Right atrium auricular region (tissue), 2 donors: ENCODE measurements at regions not wholly inside any gene's neighbourhood (a gene's known extent, or its start where the extent isn't known, plus 50 kb on each side); places are given as distances from the start of the nearest gene placed in this dataset.

ENCODE experiments used
- DNase-seq: peaks from one replicate; pipeline ENCODE4 v3.0.0-alpha.2; 2019; ENCODE audit warnings: low spot score
- H3K27ac ChIP-seq, 2 donors: fragments of 200-600 bp; sonication (generic); 1 replicate in 1 of 2; 2 replicates in 1 of 2; pipeline ENCODE4 v1.5.1; 2016 to 2019
- H3K27me3 ChIP-seq, 2 donors: fragments of 200-600 bp; sonication (generic); one replicate each; pipeline versions ENCODE4 v1.5.1 to v1.6.0; 2017 to 2019
- H3K36me3 ChIP-seq: fragments of 200-600 bp; sonication (generic); one replicate; pipeline ENCODE4 v1.5.1; 2016
- H3K4me1 ChIP-seq, 2 donors: fragments of 200-600 bp; sonication (generic); one replicate each; pipeline versions ENCODE4 v1.5.1 to v1.6.0; 2017 to 2019
- H3K4me3 ChIP-seq, 2 donors: fragments of 200-600 bp; sonication (generic); 1 replicate in 1 of 2; 2 replicates in 1 of 2; pipeline ENCODE4 v1.5.1; 2017 to 2019; ENCODE audit warnings: mild to moderate bottlenecking in 1 of 2, moderate library complexity in 1 of 2
- H3K9me3 ChIP-seq, 2 donors: fragments of 200-600 bp; sonication (generic); one replicate each; pipeline ENCODE4 v1.5.1; 2019
- CTCF ChIP-seq, 2 donors: fragments of 200-600 bp; sonication (generic); IDR thresholded peaks; one replicate each; pipeline ENCODE4 v1.5.1; 2019; ENCODE audit warnings: antibody characterized with exemption in 2 of 2

DNA sequence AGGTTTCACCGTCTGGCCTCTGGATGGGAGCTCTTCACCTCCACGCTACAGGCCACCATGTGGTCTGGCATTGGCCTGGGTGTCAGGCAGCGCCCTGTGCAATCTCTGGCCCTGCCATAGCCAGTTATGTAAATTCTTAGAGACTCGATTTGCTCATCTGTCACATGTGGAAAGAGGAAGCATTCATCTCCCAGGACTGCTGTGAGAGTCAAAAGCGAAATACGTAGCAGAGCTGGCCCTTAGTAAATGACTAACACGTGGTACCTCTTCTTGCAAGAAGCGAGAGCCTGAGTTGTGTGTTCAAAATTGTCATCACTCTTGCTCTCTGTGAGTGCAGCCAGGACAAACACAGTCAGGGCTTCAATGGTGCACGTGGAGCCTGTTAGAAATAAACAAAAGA is 159.0 kb upstream of the BACE2 start:
- Histone ChIP-seq H3K4me3 (no peak overlapping the region), H3K27me3 (no peaks in the 10 kb centered on the region), H3K4me1 (no peaks in the 10 kb centered on the region), H3K36me3 (no peaks in the 10 kb centered on the region), H3K9me3 (no peaks in the 10 kb centered on the region), H3K27ac (no peak overlapping the region)
- no peak for DNase-seq
- TF ChIP-seq CTCF (IDR thresholded peaks at IDR 0.05), result no peak

DNA sequence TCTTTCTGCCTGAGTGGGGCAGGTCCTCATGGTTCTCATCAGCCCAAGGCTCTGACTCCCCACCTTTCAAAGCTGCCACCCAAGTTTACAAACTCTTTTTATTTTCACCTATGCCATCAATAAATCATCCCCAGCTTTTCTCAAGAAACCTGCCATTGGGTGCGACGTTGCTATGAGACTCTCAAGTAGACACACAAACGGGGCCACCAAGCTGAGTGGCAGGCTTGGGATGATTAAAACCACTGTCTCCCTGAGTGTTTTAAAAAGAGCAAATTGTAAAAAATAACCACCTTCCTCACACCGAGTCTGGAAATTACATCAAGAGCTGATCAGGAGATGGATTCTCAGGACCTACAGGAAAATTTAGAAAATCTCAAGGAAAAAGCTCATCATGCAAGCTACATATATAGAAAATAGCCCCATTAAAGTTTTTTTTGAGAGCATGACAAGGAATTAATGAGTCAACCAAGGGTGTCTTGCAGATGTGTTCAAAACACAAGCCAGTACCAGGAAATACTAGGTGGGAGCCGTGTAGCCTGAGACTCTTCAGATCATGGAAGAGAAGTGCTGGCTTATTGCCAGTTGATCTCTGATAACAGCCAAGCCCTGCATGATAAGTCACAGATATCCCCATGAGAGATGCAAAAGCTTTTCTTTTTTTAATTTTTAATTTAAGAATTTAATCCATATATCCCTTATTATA is 158.4 kb upstream of the BACE2 start:
- TF ChIP-seq CTCF (IDR thresholded peaks at IDR 0.05), result no peak

GRCh38 chr21:41010101-41010435 is 157.9 kb upstream of the BACE2 start:
- no peak overlapping the region for H3K4me3 ChIP-seq
- H3K36me3 ChIP-seq, result no peaks in the 10 kb centered on the region
- DNase-seq, result no peak
- H3K27ac ChIP-seq, result no peak overlapping the region
- no peak for TF ChIP-seq CTCF (IDR thresholded peaks at IDR 0.05)
- H3K4me1 ChIP-seq, result no peaks in the 10 kb centered on the region
- H3K9me3 ChIP-seq, result no peaks in the 10 kb centered on the region
- no peaks in the 10 kb centered on the region for H3K27me3 ChIP-seq

More for the DNA sequence above, 158.4 kb upstream of the BACE2 start:
- no peaks in the 10 kb centered on the region for H3K9me3 ChIP-seq
- H3K27ac ChIP-seq, result no peak overlapping the region
- H3K36me3 ChIP-seq, result no peaks in the 10 kb centered on the region
- no peak overlapping the region for H3K4me3 ChIP-seq
- DNase-seq, result no peak
- no peaks in the 10 kb centered on the region for H3K4me1 ChIP-seq
- no peaks in the 10 kb centered on the region for H3K27me3 ChIP-seq

DNA sequence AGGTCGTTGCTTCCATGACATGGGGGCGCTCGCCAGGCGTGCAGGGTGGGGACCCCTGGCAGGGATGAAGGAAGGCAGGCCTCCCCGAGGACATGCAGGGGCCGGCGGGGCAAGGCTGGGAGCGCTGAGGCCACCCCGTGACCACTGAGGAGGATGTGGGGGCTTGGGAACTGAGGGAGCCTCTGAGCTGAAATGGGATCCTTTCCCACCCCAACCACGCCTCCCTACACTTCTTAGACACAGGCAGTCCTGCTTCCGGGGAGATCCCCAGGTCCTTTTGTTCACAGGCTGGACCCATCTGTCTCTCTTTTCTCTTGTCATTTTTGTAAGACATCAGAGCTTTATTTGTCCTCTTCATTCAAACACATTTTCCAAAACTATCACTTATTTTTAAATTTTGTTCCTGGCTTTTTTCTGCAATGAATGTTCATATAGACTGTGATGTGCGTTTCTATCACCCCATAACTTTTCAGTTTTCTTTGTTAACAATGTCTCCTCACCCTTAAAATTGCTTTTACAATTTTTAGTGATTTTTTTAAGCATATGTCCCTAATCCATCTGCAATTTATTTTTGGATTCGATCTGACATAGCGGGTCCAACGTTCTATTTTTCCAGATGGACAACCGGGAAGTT is 156.7 kb upstream of the BACE2 start:
- H3K4me3 ChIP-seq, result no peak overlapping the region
- no peak overlapping the region for H3K27ac ChIP-seq
- DNase-seq, result no peak
- no peak for TF ChIP-seq CTCF (IDR thresholded peaks at IDR 0.05)
- no peaks in the 10 kb centered on the region for H3K36me3 ChIP-seq
- no peaks in the 10 kb centered on the region for H3K27me3 ChIP-seq
- H3K4me1 ChIP-seq, result no peaks in the 10 kb centered on the region
- no peaks in the 10 kb centered on the region for H3K9me3 ChIP-seq

- H3K4me1 ChIP-seq, result no peaks in the 10 kb centered on the region
- H3K27me3 ChIP-seq, result no peaks in the 10 kb centered on the region
- H3K27ac ChIP-seq, result no peak overlapping the region
- H3K36me3 ChIP-seq, result no peaks in the 10 kb centered on the region
- no peak for TF ChIP-seq CTCF (IDR thresholded peaks at IDR 0.05)
- H3K4me3 ChIP-seq, result no peak overlapping the region
- DNase-seq, result no peak
- no peaks in the 10 kb centered on the region for H3K9me3 ChIP-seq
These were observed 156.0 kb upstream of the BACE2 start for GRCh38 chr21:41011951-41012366.

GRCh38 chr21:41012425-41012824 is 155.5 kb upstream of the BACE2 start:
- Histone ChIP-seq H3K4me1 (no peaks in the 10 kb centered on the region), H3K9me3 (no peaks in the 10 kb centered on the region), H3K36me3 (no peaks in the 10 kb centered on the region), H3K27me3 (no peaks in the 10 kb centered on the region), H3K4me3 (no peak overlapping the region), H3K27ac (no peak overlapping the region)
- no peak for TF ChIP-seq CTCF (IDR thresholded peaks at IDR 0.05)
- no peak for DNase-seq
